Fibroblast of skin of left quadriceps (primary cell): ENCODE measurements at regions not wholly inside any gene's neighbourhood (a gene's known extent, or its start where the extent isn't known, plus 50 kb on each side); places are given as distances from the start of the nearest gene placed in this dataset.

ENCODE experiments used
- DNase-seq, 2 experiments: peaks; one replicate each; pipeline ENCODE4 v3.0.0-alpha.2; 2013; ENCODE audit warnings: low read depth in 2 of 2

DNA sequence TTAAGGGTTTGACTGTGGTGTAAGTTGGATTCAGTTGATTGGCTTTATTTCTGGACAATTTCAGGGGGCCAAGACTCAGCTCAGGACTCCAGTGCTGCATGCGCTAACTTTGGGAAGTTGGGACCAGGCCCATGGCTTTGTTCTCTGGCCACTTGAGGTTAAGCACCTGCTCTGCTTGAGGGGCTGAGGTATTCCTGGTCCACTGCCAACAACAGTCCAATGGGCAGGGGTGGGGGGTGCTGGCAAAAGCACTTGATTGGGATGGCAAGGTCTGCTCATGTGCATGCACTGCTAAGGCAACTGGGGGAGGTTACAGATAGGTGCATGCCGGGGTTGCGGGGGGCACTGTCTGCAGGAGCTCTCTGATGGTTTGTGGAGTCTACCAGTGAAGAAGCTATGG is 52.6 kb upstream of the ASB17 start:
- no peak for DNase-seq

GRCh38 chr1:75985827-75986226 is 53.6 kb upstream of the ASB17 start:
- no peak for DNase-seq

- DNase-seq = no peak
These were observed 54.3 kb upstream of the ASB17 start for GRCh38 chr1:75986478-75986877.

DNA sequence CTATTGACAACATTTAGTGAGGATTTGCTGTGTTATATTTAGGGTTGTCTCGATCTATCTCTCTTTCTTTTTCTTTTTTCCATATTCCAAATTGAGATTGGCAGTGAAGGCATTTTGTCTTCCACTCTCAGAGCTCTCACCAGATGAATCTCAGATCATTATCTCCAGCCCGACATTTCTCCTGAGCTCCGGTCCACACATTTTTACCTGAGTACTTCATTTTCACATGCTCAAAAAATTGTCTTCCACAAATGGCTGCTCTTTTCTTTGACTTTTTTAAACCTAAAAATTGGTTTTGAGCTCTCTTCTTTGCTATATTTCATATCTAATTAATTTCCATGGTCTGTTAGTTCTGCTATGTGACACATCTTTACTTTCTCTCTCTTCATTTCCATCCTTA is 56.9 kb upstream of the ASB17 start:
- DNase-seq = no peak

- peak; percentile 64 to 65 for DNase-seq
These were observed 58.5 kb upstream of the ASB17 start for GRCh38 chr1:75990686-75991085.

- DNase-seq = peak; percentile 69 to 77
These were observed 59.4 kb upstream of the ASB17 start for GRCh38 chr1:75991497-75992114.

GRCh38 chr1:75992312-75992711 is 60.1 kb upstream of the ASB17 start:
- DNase-seq = no peak

GRCh38 chr1:75993661-75994060 is 61.5 kb upstream of the ASB17 start:
- DNase-seq = no peak

DNA sequence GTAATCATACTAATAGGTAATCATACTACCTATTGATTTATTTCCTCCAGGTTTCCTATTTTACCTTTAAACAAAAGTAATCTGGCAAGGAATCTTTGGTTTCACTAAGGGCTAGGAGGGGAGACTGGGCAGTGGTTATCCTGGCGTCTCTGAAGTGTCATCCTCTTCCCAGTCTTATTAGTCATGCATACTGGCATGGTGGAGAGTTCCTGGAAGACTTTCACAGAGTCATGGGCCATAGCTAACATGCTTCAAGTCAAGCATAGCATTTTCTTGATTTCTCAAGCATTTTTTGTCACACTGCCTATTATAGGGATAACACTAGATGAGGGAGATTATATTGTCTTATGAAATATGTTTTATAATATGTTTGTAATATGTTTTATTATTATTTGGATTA is 64.0 kb upstream of the ASB17 start:
- no peak for DNase-seq

- DNase-seq = no peak
These were observed 66.8 kb upstream of the ASB17 start for GRCh38 chr1:75999034-75999433.

- no peak for DNase-seq
These were observed 70.6 kb upstream of the ST6GALNAC3 start for GRCh38 chr1:76003946-76004345.

DNA sequence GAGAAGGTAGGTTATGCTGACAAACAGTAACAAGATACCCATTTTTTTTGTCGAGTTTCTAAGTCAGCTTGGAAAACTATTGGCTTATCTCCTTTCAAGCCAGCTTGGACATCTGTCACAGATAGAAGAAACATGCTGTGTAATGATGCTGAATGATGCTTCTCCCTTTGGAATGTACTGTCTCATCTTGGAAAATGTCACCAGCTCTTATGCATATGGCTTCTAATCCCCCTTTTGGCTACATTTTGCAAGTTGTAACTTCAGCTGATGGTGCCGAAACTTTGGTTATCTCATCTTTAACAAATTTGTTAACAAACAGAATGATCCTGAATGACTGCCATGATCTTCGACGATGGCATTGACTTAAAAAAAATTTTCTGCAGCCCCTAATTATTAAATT is 68.8 kb upstream of the ST6GALNAC3 start:
- peak in 1 of 2 experiments; percentile 18 for DNase-seq

DNA sequence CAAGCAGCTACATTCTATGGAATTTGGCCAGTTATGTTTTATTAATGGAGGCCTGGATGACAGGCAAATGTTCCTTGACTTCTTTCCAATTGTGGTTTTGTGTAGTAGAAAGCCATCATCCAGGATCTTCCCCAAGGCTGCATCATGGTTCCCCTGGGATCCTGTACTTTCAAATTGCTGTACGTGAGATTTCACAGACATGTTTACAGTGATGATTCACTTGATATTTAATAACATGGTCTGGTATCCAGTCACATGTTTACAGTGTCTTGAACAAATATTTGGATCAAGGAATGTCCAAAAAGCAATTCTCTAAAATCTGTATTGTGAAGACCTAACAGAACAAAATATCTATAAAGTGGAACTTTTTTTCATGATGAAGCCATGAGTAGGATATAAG is 68.3 kb upstream of the ST6GALNAC3 start:
- DNase-seq = peak; percentile 92

DNA sequence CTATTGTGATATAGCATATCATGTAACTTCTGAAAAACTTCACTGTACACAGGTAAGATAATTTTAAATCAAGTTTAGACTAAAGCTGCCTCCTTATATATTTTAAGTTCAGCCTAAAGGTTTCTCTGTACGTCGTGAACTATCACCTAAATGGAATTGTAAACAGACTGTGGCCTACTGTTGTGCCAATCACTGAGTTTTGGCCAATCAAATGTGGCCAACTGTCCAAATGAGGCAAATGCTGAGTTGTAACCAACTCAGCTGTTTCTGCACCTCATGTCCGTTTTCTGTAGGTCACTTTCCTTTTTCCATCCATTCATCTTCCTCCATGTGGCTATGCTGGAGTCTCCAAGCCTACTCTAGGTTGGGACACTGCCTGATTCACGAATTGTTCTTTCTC is 63.7 kb upstream of the ST6GALNAC3 start:
- no peak for DNase-seq

DNA sequence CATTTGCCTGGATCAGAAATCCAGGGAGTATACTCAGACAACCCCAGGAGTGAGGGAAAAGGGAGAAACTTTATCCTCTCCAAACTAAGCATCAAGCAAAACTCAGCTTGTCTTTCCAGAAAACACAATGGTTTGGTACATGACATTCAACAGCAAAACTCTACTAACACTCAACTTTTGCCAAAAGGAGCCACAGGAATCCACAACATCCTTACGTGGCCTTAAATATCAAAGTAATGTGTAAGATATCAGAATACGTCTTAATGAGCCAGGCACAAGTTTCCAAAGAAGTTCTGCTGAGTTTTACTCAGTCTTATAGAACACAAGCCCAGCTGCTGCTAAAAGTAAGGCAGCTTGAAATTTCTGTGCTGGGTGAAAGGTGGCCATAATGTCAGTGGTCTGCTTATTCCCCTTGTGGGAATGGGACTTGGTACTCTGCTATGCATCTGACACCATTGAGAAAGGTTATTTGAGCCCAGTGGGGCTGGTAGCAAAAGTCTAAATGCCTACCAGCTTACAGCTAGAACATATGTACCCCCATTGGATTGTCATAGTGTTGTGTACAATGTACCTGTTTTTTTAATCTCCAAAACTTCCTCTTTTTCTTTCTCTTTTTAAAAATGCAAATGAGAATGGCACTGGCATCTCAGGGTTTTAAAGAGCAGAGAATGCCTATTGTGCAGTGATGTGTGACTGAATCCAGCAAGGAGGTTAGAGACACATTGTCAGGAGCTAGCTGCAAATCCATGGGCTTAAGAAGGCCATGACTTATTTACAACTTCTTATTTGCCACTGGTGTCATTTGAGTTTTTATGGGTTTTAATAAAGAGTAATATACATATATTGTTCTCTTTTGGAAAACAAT is 62.0 kb upstream of the ST6GALNAC3 start:
- DNase-seq = no peak

DNA sequence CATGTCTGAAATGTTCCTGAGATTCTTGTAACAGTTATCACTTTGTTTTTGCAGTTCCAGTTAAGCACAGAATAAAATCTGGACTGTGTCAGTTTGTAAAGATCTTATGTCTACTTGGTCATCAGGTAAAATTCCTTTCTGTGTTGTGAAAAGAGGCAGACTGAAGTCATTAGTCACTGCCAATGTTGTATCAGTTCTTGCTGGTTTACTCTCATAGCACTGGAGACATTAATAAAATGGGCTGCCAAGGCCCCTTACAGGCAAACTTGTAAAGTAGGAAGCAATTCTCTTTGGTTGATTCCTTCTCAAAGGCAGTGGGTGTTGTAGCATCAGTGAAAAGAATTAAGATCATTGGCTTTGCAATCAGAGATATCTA is 61.4 kb upstream of the ST6GALNAC3 start:
- DNase-seq = no peak

DNA sequence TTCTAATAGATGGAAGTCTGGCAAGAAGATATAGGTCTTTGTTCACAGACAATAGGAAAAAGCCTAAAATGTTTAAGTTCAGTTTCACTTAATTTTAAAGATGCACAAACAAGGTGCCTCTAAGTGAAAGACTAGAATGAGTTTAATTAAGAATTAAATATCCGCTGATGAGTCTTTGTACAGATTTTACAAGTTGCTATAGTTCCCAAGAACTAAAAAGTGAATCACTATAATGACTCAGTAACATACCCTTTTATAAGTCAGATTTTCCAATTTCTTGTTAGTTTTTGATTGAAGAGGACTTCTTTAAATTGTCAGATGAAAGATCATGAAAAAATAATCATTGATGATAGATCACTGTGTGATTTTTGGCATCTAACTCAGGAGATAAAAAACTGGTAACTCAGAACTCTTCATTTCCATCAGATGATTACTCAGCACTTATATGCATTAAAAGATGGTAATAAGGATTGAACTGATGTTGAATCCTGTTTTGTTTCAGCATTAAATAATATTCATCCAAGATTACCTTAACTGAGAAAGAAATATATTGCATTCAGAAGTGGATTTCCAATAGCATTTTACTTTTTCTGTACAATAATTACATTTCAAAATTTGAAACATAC is 59.0 kb upstream of the ST6GALNAC3 start:
- no peak for DNase-seq

GRCh38 chr1:76018045-76018444 is 56.5 kb upstream of the ST6GALNAC3 start:
- no peak for DNase-seq

GRCh38 chr1:76021846-76022245 is 52.7 kb upstream of the ST6GALNAC3 start:
- DNase-seq = no peak

GRCh38 chr1:76023669-76024435 is 50.7 kb upstream of the ST6GALNAC3 start:
- DNase-seq = no peak
